ENCODE measurements at regions not wholly inside any gene's neighbourhood (a gene's known extent, or its start where the extent isn't known, plus 50 kb on each side); places are given as distances from the start of the nearest gene placed in this dataset.

DNA sequence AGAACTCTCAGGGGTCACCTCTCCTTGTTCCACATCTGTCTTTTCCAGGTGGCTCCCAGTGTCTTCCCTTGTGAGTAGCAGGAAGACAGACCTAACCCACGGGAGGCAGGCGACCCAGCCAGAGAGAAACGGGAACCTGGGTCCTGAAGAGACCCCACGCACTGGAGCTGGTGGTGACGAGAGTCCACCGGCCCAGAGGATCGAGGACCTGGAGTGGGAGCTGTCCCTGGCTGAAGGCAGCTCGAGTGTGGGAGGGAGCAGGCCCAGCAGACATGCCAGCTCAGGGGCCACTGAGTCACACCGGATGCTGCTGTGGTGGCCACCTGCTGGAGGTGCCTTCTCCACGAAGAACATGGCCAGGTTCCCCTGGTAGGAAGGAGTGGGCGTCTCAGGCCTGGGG, 66.5 kb upstream of the ATP12A start:
- TF ChIP-seq CTCF (IDR thresholded peaks at IDR 0.05): no peak
- TF ChIP-seq POLR2A (IDR thresholded peaks at IDR 0.05): no peak
